ENCODE measurements at regions not wholly inside any gene's neighbourhood (a gene's known extent, or its start where the extent isn't known, plus 50 kb on each side); places are given as distances from the start of the nearest gene placed in this dataset.

DNA sequence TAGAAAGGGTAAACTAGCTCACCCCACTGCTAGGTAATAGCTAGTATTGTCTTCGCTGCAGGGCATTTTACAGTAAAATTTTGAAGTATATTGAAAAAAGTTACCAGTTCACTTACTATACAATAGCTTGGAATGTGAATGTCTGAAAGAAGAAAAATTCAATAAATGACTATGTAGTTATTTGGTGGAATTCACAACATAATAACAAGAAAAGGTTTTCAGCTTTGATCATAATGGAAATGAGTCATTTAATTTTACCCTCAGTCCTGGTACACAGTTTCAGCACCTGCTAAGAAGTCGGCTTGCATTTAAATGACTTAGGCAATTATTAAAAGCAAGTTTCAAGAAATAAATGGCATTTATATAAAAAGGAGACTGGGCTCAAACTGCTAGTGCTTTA is 90.4 kb downstream of the NUP35 start:
- no peak for DNase-seq

DNA sequence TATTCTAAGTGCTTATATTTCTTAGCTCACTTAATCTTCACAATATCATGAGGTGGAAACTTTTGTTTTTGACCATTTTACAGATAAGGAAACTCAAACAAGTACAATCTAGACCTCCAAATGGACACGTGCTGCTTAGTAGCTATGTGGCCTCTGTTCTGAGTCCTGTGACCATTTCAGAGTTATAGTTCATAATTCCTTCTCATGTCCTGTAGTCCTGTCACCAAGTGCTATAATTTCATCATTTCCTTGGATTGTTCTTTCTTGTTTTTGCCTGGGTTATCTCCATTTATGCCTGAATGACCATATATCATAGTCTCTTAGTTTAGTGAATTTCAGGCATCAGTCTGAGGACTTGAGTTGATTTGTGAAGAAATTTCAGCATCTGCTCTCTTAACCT is 91.7 kb downstream of the NUP35 start:
- no peak for DNase-seq

- DNase-seq = no peak
Observed at GRCh38 chr2:183219888-183220287, 95.6 kb downstream of the NUP35 start.

DNA sequence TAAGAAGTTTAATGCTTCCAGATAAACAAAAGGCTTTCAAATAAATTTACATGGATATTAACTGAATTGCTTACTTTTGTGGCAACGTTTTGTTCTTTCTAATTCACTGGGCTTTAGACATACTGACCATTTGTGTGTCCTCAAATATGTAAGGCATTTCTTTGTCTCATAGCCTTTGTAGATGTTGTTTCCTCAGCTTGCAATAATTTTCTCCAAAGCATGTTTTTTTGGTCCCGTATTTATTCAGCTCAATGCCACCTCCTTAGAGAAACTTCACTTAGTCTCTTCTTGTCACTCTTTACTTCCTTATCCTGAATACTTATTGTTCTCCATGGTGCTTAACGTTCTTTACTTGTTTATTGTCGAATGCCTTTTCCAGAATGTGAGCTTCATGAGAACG is 98.5 kb downstream of the NUP35 start:
- no peak for DNase-seq

- no peak for DNase-seq
Observed at GRCh38 chr2:183224948-183225347, 100.7 kb downstream of the NUP35 start.

GRCh38 chr2:183227176-183227575 is 102.9 kb downstream of the NUP35 start:
- no peak for DNase-seq

DNA sequence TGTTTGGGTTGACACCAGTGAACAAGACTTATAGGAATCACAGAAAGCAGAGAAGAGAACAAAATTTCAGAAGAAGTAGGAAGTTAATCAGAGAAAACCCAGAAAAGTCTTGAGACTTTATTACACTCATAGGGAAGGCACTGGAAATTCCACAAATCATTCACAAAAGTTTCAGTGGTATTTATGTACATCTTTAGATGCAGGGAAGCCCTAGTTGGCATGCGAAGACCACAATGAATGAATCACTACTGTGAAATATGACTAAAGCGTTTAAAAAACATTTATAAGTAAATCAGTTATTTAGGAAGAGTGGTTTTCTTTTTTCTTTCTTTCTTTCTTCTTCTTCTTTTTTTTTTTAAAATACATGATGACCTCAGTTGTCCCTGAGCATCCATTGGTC is 105.1 kb downstream of the NUP35 start:
- no peak for DNase-seq

DNA sequence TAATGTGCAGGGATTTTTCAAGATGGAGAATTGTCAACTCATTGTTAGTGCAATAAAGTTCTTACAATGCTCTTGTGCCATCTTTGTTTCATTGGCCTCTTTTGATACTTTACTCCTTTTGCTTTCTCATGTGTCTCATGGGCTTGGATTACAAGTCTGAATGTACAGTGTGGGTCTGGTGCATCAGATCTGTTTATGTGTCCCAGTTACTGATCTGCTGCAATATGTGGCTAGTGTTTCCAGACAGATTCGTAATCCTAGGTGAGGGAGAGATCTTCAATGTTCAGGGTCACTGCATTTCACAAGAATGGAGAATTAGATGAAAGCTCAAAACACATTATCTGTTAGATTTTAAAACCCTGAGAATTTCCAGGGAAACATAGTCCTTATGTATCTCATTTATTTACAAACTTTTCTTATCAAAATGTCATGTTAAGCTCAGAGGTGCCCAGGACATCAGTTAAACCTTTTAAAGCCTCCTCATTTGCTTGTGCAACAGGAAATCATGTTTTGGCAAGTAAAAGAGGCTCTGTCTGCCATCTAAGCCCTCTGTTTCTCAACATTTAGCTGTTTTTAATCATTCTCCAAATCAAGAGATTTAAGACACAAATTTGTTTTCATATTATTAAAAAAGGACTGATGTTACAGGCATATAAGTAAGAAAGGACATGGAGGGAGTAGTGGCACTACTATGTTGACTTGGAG is 108.1 kb downstream of the NUP35 start:
- no peak for DNase-seq

DNA sequence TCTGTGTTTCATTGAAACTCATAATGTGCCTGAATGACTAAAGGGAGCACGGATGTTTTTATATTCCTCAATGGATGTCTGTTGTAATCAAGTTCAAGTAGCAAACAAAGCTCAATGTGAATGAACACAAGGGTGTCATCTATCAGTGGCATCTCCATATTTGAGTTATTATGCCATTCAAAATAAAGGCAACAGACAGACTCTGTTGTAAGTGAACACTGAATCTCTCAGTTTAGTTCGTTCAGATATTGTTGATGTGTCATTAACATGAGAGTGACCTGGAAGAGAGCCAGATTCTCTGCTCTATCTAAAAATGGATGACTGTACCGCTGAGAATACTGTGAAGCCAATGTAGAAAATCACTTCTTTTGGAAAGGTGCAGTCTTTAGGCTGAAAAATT is 118.7 kb downstream of the NUP35 start:
- no peak for DNase-seq

GRCh38 chr2:183243758-183244157 is 119.5 kb downstream of the NUP35 start:
- no peak for DNase-seq

- no peak for DNase-seq
Observed at GRCh38 chr2:183244300-183244844, 120.1 kb downstream of the NUP35 start.

DNA sequence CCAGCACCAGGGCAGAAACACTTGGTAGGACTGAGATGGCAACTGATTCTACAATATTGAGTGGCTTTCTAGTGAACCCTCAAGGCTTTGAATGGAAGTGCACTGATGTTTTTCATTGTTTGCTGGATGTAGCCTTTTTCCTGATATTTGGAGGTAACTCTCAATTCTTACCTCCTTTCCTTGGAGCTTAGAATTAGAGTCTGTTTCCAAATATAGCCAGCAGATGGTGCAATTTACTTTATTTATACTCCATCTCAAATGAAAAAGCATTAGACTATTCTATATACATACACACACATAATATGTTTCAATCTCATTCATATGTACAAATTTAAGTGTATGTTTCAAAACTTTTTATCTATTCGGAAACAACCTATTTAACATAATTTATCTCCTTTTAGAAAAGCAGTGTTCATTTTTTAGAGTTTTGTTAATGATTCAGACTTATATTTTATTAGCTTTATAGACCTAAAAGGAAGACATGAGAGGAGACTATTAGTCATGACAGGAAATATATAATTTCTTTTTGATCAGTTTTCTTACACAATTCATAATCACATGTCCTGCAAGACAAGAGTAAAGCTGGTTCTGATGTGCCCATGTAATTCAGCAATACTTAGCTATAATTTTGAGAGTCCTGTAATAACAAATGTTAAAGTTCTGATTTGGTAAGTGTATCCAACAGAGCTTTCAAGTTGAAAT is 124.8 kb downstream of the NUP35 start:
- DNase-seq = peak; percentile 29 to 65

DNA sequence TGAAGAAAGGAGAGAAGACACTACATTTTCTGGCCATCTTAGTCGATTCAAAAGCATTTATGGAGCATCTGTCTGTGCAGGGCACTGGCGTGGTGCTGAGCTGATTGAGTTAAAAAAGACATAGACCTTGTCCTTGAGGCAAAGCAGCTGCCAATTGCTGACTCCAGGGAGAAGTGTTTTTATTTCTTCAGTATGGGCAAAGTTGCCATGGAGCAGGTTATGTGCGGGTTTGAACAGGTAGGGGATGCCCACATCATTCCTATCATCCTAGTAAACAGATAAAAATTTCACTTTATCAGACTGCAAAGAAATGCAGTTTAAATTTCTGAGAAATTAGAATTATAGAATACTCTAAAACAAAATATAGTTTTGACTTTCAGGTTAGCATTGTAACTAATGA is 125.8 kb downstream of the NUP35 start:
- DNase-seq = no peak

GRCh38 chr2:183250472-183250871 is 126.2 kb downstream of the NUP35 start:
- no peak for DNase-seq

- DNase-seq = no peak
Observed at GRCh38 chr2:183253441-183254130, 129.3 kb downstream of the NUP35 start.

- no peak for DNase-seq
Observed at GRCh38 chr2:183255411-183255810, 131.2 kb downstream of the NUP35 start.

- DNase-seq = no peak
Observed at GRCh38 chr2:183259921-183260320, 135.7 kb downstream of the NUP35 start.

GRCh38 chr2:183260527-183260926 is 136.3 kb downstream of the NUP35 start:
- no peak for DNase-seq

DNA sequence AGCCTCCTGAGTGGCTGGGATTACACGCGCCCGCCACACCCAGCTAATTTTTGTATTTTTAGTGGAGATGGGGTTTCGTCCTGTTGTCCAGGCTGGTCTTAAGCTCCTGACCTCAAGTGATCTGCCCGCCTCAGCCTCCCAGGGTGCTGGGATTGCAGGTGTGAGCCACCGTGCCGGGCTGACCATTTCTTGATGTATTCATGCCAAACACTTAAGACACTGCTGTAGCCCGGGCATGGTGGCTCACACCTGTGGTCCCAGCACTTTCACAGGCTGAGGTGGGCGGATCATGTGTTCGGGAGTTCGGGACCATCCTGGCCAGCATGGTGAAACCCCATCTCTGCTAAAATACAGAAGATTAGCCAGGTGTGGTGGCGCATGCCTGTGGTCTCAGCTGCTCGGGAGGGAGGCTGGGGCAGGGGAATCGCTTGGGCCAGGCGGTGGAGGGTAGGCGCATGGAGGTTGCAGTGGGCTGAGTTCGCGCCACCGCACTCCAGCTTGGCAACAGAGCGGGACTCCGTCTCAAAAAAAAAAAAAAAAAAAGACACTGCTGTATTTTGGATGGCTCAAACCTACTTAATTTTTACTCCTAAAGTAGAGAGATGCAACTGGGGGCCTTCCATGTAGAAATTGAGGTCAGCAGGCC is 140.8 kb downstream of the NUP35 start:
- DNase-seq = no peak

DNA sequence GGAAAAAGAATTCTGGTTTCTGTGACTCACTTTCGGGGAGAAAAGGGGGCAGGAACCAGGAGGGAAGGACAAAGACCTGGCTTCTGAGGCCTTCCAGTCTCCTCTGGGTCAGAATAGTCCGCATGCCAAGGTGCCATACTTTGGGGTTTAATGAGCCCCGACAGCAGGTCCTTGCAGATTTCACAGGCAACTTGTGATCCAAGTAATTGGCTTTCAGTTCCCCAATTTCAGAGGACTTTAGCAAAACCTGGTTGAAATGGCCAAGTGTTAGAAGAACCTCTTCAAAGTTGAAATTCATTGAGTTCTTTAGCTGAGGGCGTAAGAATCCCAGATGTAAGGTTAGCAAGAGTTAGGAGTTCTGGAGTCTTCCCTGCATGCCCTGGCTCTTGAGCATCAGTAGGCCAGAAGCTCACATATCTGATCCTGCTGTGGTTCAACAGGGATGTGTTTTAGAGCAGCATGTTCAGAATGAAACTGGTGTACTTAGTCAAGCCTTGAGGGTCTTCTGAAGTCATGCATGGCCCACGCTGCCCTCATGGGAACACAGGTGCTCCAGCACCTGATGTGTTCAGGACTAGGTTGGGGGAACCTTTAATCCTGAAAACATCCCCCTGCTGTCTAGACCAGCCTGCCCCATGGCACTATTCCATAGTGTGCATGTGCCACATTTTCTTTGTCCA is 143.0 kb downstream of the NUP35 start:
- DNase-seq = no peak

GRCh38 chr2:183269956-183270355 is 145.7 kb downstream of the NUP35 start:
- DNase-seq = no peak

- no peak for DNase-seq
Observed at GRCh38 chr2:183283209-183283608, 159.0 kb downstream of the NUP35 start.

DNA sequence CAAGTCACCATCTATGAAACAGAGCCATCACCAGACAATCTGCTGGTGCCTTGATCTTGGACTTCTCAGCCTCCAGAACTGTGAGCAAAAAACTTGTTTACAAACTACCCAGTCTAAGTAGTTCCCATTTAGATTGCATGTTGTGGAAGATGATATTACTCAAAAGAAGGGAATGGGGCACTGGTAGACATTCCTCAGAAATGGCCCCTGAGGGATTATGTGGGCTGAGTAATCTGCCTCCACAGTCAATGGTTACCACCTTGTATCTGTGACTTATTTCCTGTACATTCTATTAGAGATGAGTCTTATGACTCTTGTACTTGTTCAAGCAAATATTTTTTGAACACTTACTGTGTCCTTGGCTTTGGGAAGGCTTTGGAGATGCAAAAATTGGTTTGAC is 160.4 kb downstream of the NUP35 start:
- DNase-seq = no peak

Data from NCI-H526 (cell line).